Keratinocyte (primary cell): ENCODE measurements at regions not wholly inside any gene's neighbourhood (a gene's known extent, or its start where the extent isn't known, plus 50 kb on each side); places are given as distances from the start of the nearest gene placed in this dataset.

ENCODE experiments used
- DNase-seq: peaks from one replicate; pipeline ENCODE4 v3.0.0-alpha.2; 2011; ENCODE audit warnings: low read depth, missing footprints, low spot score
- FAIRE-seq: peaks from 2 replicates; lab custom pipeline; 2011; peaks lifted over from hg19 to GRCh38; lab: Jason Lieb, UNC
- H2AFZ ChIP-seq: 2 replicates; pipeline ENCODE4 v1.6.0; 2012; ENCODE audit warnings: low read length, control low read depth, inconsistent platforms; ENCODE audit not compliant: control insufficient read depth
- H3K27ac ChIP-seq: 2 replicates; pipeline ENCODE4 v1.5.1; 2011; ENCODE audit warnings: low read length; ENCODE audit not compliant: control insufficient read depth, insufficient read depth
- H3K27me3 ChIP-seq: 3 replicates; pipeline ENCODE4 v1.6.0; 2011; ENCODE audit warnings: low read length; ENCODE audit not compliant: control insufficient read depth, insufficient read depth; ENCODE audit errors: extremely low read depth
- H3K36me3 ChIP-seq, 2 experiments: 2 replicates in 1 of 2; 3 replicates in 1 of 2; pipeline ENCODE4 v1.5.1; 2011; ENCODE audit warnings: low read length in 2 of 2, mild to moderate bottlenecking in 1 of 2; ENCODE audit not compliant: control insufficient read depth in 2 of 2, insufficient read depth in 2 of 2; ENCODE audit errors: extremely low read depth in 1 of 2
- H3K4me1 ChIP-seq: 3 replicates; pipeline ENCODE4 v1.5.1; 2011; ENCODE audit warnings: low read length; ENCODE audit not compliant: control insufficient read depth, insufficient read depth; ENCODE audit errors: extremely low read depth
- H3K4me2 ChIP-seq: 3 replicates; pipeline ENCODE4 v1.6.0; 2011; ENCODE audit warnings: low read depth, low read length; ENCODE audit not compliant: control insufficient read depth, insufficient read depth; ENCODE audit errors: extremely low read depth
- H3K4me3 ChIP-seq, 3 experiments: fragments of 200-600 bp in 1 of 3; sonication (generic) in 1 of 3; 2 replicates in 2 of 3; 3 replicates in 1 of 3; pipeline ENCODE4 v1.5.1; 2011 to 2016; ENCODE audit warnings: low read length in 3 of 3, mild to moderate bottlenecking in 3 of 3, control low read depth in 2 of 3, inconsistent platforms in 1 of 3, low read depth in 1 of 3, mixed read lengths in 1 of 3, mixed run types in 1 of 3, moderate library complexity in 1 of 3; ENCODE audit not compliant: control insufficient read depth in 2 of 3, insufficient read depth in 2 of 3; ENCODE audit errors: extremely low read depth in 1 of 3
- H3K79me2 ChIP-seq: 2 replicates; pipeline ENCODE4 v1.6.0; 2012; ENCODE audit warnings: low read length; ENCODE audit not compliant: control insufficient read depth, insufficient read depth
- H3K9ac ChIP-seq: 3 replicates; pipeline ENCODE4 v1.6.0; 2011; ENCODE audit warnings: low read length; ENCODE audit not compliant: control insufficient read depth, insufficient read depth; ENCODE audit errors: extremely low read depth
- H3K9me1 ChIP-seq: 3 replicates; pipeline ENCODE4 v1.6.0; 2011; ENCODE audit warnings: low read length; ENCODE audit not compliant: control insufficient read depth, insufficient read depth; ENCODE audit errors: extremely low read depth
- H3K9me3 ChIP-seq: 2 replicates; pipeline ENCODE4 v1.5.1; 2012; ENCODE audit warnings: low read depth, low read length; ENCODE audit not compliant: control insufficient read depth
- H4K20me1 ChIP-seq: 3 replicates; pipeline ENCODE4 v1.6.0; 2011; ENCODE audit warnings: low read length; ENCODE audit not compliant: control insufficient read depth, insufficient read depth; ENCODE audit errors: extremely low read depth
- CTCF ChIP-seq, 3 experiments: IDR thresholded peaks in 1 of 3; conservative IDR thresholded peaks in 1 of 3; optimal IDR thresholded peaks in 1 of 3; 2 replicates in 2 of 3; 3 replicates in 1 of 3; pipeline versions ENCODE3 to v1.5.1; 2011; ENCODE audit warnings: low read length in 3 of 3, mild to moderate bottlenecking in 3 of 3, moderate library complexity in 2 of 3, control low read depth in 1 of 3, inconsistent platforms in 1 of 3; ENCODE audit not compliant: insufficient read depth in 2 of 3; ENCODE audit errors: extremely low read depth in 1 of 3
- EZH2 ChIP-seq: IDR thresholded peaks from one replicate; pipeline ENCODE4 v1.6.1; 2012; ENCODE audit warnings: inconsistent platforms, mild to moderate bottlenecking, low read length, moderate library complexity
- dilution Hi-C: fragments of 300-500 bp; cut with MboI; formaldehyde crosslinking; loops from one replicate; pipeline ENCODE4 v1.7.0; 2020; ENCODE audit warnings: low sequenced_read_pairs; ENCODE audit not compliant: extremely low pct_ligation_motif_present

- no peak for FAIRE-seq
Observed at GRCh38 chr11:11078344-11079086, 220.7 kb upstream of the ZBED5 start.

GRCh38 chr11:11077898-11078297 lies 220.0 kb upstream of the ZBED5 start:
- H3K9ac ChIP-seq = no peak overlapping the region
- TF ChIP-seq EZH2 (no peak), CTCF (optimal IDR thresholded peaks at IDR 0.05 in 1 of 3, IDR thresholded peaks at IDR 0.05 in 1 of 3, conservative IDR thresholded peaks at IDR 0.05 in 1 of 3; ENCODE audit: extremely low read depth in 1 of 3, insufficient read depth in 2 of 3, low read length in 3 of 3) (no peak)
- H3K4me1 ChIP-seq = no peaks in the 10 kb centered on the region
- no peaks in the 10 kb centered on the region for H3K9me3 ChIP-seq
- peaks cover 3% of the 10 kb centered on the region for H3K9me1 ChIP-seq
- H3K27ac ChIP-seq = no peak overlapping the region
- dilution Hi-C loops = no loop called here
- no peak overlapping the region for H3K4me2 ChIP-seq
- DNase-seq (no peak), FAIRE-seq (no peak)
- H4K20me1 ChIP-seq = no peaks in the 10 kb centered on the region
- peaks cover 9% of the 10 kb centered on the region for H3K27me3 ChIP-seq
- H3K4me3 ChIP-seq = no peak overlapping the region
- no peaks in the 10 kb centered on the region for H3K79me2 ChIP-seq
- no peaks in the 10 kb centered on the region for H3K36me3 ChIP-seq
- H2AFZ ChIP-seq = no peak overlapping the region

More at GRCh38 chr11:11078344-11079086, 220.7 kb upstream of the ZBED5 start:
- dilution Hi-C loops = no loop called here
- Histone ChIP-seq H2AFZ (no peak overlapping the region), H4K20me1 (no peaks in the 10 kb centered on the region), H3K79me2 (no peaks in the 10 kb centered on the region), H3K9me3 (no peaks in the 10 kb centered on the region), H3K4me2 (no peak overlapping the region), H3K9ac (no peak overlapping the region), H3K4me3 (no peak overlapping the region), H3K27me3 (peaks cover 14% of the 10 kb centered on the region), H3K9me1 (peaks cover 3% of the 10 kb centered on the region), H3K27ac (no peak overlapping the region), H3K36me3 (no peaks in the 10 kb centered on the region), H3K4me1 (no peaks in the 10 kb centered on the region)
- no peak for TF ChIP-seq CTCF (optimal IDR thresholded peaks at IDR 0.05 in 1 of 3, IDR thresholded peaks at IDR 0.05 in 1 of 3, conservative IDR thresholded peaks at IDR 0.05 in 1 of 3; ENCODE audit: extremely low read depth in 1 of 3, insufficient read depth in 2 of 3, low read length in 3 of 3)
- no peak for TF ChIP-seq EZH2
- DNase-seq = no peak
